Bronchial epithelial cell (primary cell): ENCODE measurements at regions not wholly inside any gene's neighbourhood (a gene's known extent, or its start where the extent isn't known, plus 50 kb on each side); places are given as distances from the start of the nearest gene placed in this dataset.
"Not testable (repeated sequence)": the region's sequence is repeated elsewhere in the genome, so short reads cannot be mapped to it uniquely, and the experiment has no call there.

Experiments used
- DNase-seq: peaks from one replicate; pipeline ENCODE4 v3.0.0-alpha.2; 2010; ENCODE audit warnings: low read depth
- FAIRE-seq: peaks from 2 replicates; lab custom pipeline; 2011; peaks lifted over from hg19 to GRCh38; lab: Jason Lieb, UNC
- H3K27me3 ChIP-seq: 2 replicates; pipeline ENCODE4 v1.5.1; 2011; ENCODE audit warnings: low read length; ENCODE audit not compliant: control insufficient read depth, insufficient read depth
- H3K36me3 ChIP-seq: 2 replicates; pipeline ENCODE4 v1.5.1; 2011; ENCODE audit warnings: low read length; ENCODE audit not compliant: control insufficient read depth, insufficient read depth
- H3K4me3 ChIP-seq: 2 replicates; pipeline ENCODE4 v1.5.1; 2011; ENCODE audit warnings: mild to moderate bottlenecking, low read depth, low read length, control low read depth
- CTCF ChIP-seq: IDR thresholded peaks from 2 replicates; pipeline ENCODE4 v1.5.1; 2011; ENCODE audit warnings: mild to moderate bottlenecking, moderate library complexity, low read length, control low read depth, inconsistent platforms; ENCODE audit not compliant: insufficient read depth, severe bottlenecking

GRCh38 chr12:90226211-90226610 lies 517.6 kb upstream of the ATP2B1 start:
- TF ChIP-seq CTCF = no peak
- H3K36me3 ChIP-seq = no peaks in the 10 kb centered on the region
- no peak for FAIRE-seq
- no peak overlapping the region for H3K4me3 ChIP-seq
- H3K27me3 ChIP-seq = no peaks in the 10 kb centered on the region
- no peak for DNase-seq

- H3K27me3 ChIP-seq = no peaks in the 10 kb centered on the region
- TF ChIP-seq CTCF = no peak
- no peaks in the 10 kb centered on the region for H3K36me3 ChIP-seq
- FAIRE-seq = no peak
- DNase-seq = peak; percentile 23
- no peak overlapping the region for H3K4me3 ChIP-seq
Measured at GRCh38 chr12:90216815-90217214, 508.2 kb upstream of the ATP2B1 start.

GRCh38 chr12:90216020-90216552 lies 507.4 kb upstream of the ATP2B1 start:
- H3K36me3 ChIP-seq = no peaks in the 10 kb centered on the region
- H3K27me3 ChIP-seq = no peaks in the 10 kb centered on the region
- TF ChIP-seq CTCF = no peak
- DNase-seq = no peak
- FAIRE-seq = no peak
- H3K4me3 ChIP-seq = no peak overlapping the region

- no peaks in the 10 kb centered on the region for H3K27me3 ChIP-seq
- FAIRE-seq (no peak), DNase-seq (peak; percentile 97)
- H3K36me3 ChIP-seq = no peaks in the 10 kb centered on the region
- no peak for TF ChIP-seq CTCF
- H3K4me3 ChIP-seq = no peak overlapping the region
Measured at GRCh38 chr12:90211017-90211416, 502.4 kb upstream of the ATP2B1 start.

GRCh38 chr12:90209029-90209428 lies 500.4 kb upstream of the ATP2B1 start:
- Histone ChIP-seq H3K27me3 (no peaks in the 10 kb centered on the region), H3K36me3 (no peaks in the 10 kb centered on the region), H3K4me3 (no peak overlapping the region)
- no peak for TF ChIP-seq CTCF
- no peak for DNase-seq
- FAIRE-seq = no peak

- FAIRE-seq, H3K36me3 ChIP-seq, H3K4me3 ChIP-seq, H3K27me3 ChIP-seq, DNase-seq: not testable (repeated sequence)
Measured at GRCh38 chr12:90208379-90208778, 499.7 kb upstream of the ATP2B1 start.
